Erythroblast (primary cell): ENCODE measurements at regions not wholly inside any gene's neighbourhood (a gene's known extent, or its start where the extent isn't known, plus 50 kb on each side); places are given as distances from the start of the nearest gene placed in this dataset.

Experiments
- GATA1 ChIP-seq: IDR thresholded peaks from 2 replicates; pipeline ENCODE4 v1.6.1; 2011; ENCODE audit warnings: low read depth, mild to moderate bottlenecking, control low read depth, low read length, moderate library complexity
- POLR2A ChIP-seq: IDR thresholded peaks from 2 replicates; pipeline ENCODE4 v1.6.1; 2011; ENCODE audit warnings: mild to moderate bottlenecking, low read length

- TF ChIP-seq POLR2A (no peak), GATA1 (no peak)
Measured at GRCh38 chr12:91460469-91460868, 277.9 kb upstream of the DCN start.
